HEK293 (cell line): ENCODE measurements at regions not wholly inside any gene's neighbourhood (a gene's known extent, or its start where the extent isn't known, plus 50 kb on each side); places are given as distances from the start of the nearest gene placed in this dataset.

Experiments used
- CTCF ChIA-PET: fragments of 350-600 bp; formaldehyde crosslinking; extraction: SDS; loops from one replicate; lab custom pipeline; 2021; ENCODE audit warnings: antibody characterized with exemption; lab: Yijun Ruan, JAX
- POLR2A ChIA-PET: fragments of 300-600 bp; formaldehyde crosslinking; extraction: SDS; loops from one replicate; lab custom pipeline; 2020; ENCODE audit warnings: antibody characterized with exemption, inconsistent platforms; lab: Yijun Ruan, JAX
- H3K27ac ChIP-seq: fragments of 200-500 bp; sonication (Bioruptor generic); 2 replicates; pipeline ENCODE4 v1.5.1; 2014; ENCODE audit warnings: low read depth, low read length, control low read depth, inconsistent platforms; ENCODE audit errors: extremely low read depth
- H3K36me3 ChIP-seq, 2 experiments: fragments of 200-500 bp in 1 of 2; sonication (Bioruptor generic) in 1 of 2; 1 replicate in 1 of 2; 2 replicates in 1 of 2; pipeline ENCODE4 v1.5.1; 2014 to 2017; ENCODE audit warnings: inconsistent platforms in 2 of 2, low read length in 2 of 2; ENCODE audit not compliant: control insufficient read depth in 2 of 2, insufficient read depth in 1 of 2
- H3K4me1 ChIP-seq: fragments of 200-500 bp; sonication (Bioruptor generic); 2 replicates; pipeline ENCODE4 v1.5.1; 2014; ENCODE audit warnings: mild to moderate bottlenecking, low read length, inconsistent platforms; ENCODE audit not compliant: control insufficient read depth, insufficient read depth
- H3K4me3 ChIP-seq: 2 replicates; pipeline ENCODE4 v1.5.1; 2011; ENCODE audit warnings: low read depth, mild to moderate bottlenecking, control low read depth, low read length, moderate library complexity
- H3K9me3 ChIP-seq: fragments of 200-500 bp; sonication (Bioruptor generic); 2 replicates; pipeline ENCODE4 v1.5.1; 2014; ENCODE audit warnings: low read depth, low read length, inconsistent platforms; ENCODE audit not compliant: control insufficient read depth, insufficient read depth
- GLIS1 ChIP-seq: fragments of 450-650 bp; formaldehyde crosslinking; IDR thresholded peaks from 2 replicates; pipeline ENCODE4 v1.5.1; 2016; ENCODE audit warnings: missing biosample characterization, missing genetic modification characterization
- HIC1 ChIP-seq: fragments of 450-650 bp; formaldehyde crosslinking; IDR thresholded peaks from 2 replicates; pipeline ENCODE4 v1.5.1; 2016; ENCODE audit warnings: missing biosample characterization, missing genetic modification characterization
- IKZF3 ChIP-seq: fragments of 450-650 bp; IDR thresholded peaks from 2 replicates; pipeline ENCODE4 v1.5.0; 2018; ENCODE audit warnings: missing biosample characterization, mild to moderate bottlenecking, missing genetic modification characterization, moderate library complexity
- KLF8 ChIP-seq: fragments of 450-650 bp; formaldehyde crosslinking; IDR thresholded peaks from 2 replicates; pipeline ENCODE4 v1.5.1; 2016; ENCODE audit warnings: missing biosample characterization, missing genetic modification characterization
- OSR2 ChIP-seq: fragments of 450-650 bp; formaldehyde crosslinking; IDR thresholded peaks from 2 replicates; pipeline ENCODE4 v1.5.1; 2016; ENCODE audit warnings: missing biosample characterization, missing genetic modification characterization
- ZBTB20 ChIP-seq: fragments of 450-650 bp; formaldehyde crosslinking; IDR thresholded peaks from 2 replicates; pipeline ENCODE4 v1.5.1; 2016; ENCODE audit warnings: missing biosample characterization, missing genetic modification characterization
- ZFP69B ChIP-seq: fragments of 450-650 bp; formaldehyde crosslinking; IDR thresholded peaks from 2 replicates; pipeline ENCODE4 v1.5.1; 2016; ENCODE audit warnings: missing biosample characterization, missing genetic modification characterization
- ZIC2 ChIP-seq: fragments of 450-650 bp; formaldehyde crosslinking; IDR thresholded peaks from 2 replicates; pipeline ENCODE4 v1.5.1; 2016; ENCODE audit warnings: missing biosample characterization, missing genetic modification characterization
- ZNF140 ChIP-seq: fragments of 450-650 bp; formaldehyde crosslinking; IDR thresholded peaks from 2 replicates; pipeline ENCODE4 v1.5.1; 2016; ENCODE audit warnings: missing biosample characterization, missing genetic modification characterization
- ZNF174 ChIP-seq: fragments of 450-650 bp; formaldehyde crosslinking; IDR thresholded peaks from 2 replicates; pipeline ENCODE4 v1.5.0; 2017; ENCODE audit warnings: missing biosample characterization, mild to moderate bottlenecking, missing genetic modification characterization
- ZNF248 ChIP-seq: fragments of 450-650 bp; formaldehyde crosslinking; IDR thresholded peaks from 2 replicates; pipeline ENCODE4 v1.5.1; 2017; ENCODE audit warnings: missing biosample characterization, missing genetic modification characterization
- ZNF341 ChIP-seq: fragments of 450-650 bp; formaldehyde crosslinking; IDR thresholded peaks from 2 replicates; pipeline ENCODE4; 2016; ENCODE audit warnings: low read depth, missing biosample characterization, missing genetic modification characterization
- ZNF416 ChIP-seq: fragments of 450-650 bp; formaldehyde crosslinking; IDR thresholded peaks from 2 replicates; pipeline ENCODE4 v1.5.1; 2016; ENCODE audit warnings: missing biosample characterization, missing genetic modification characterization
- ZNF433 ChIP-seq: fragments of 450-650 bp; formaldehyde crosslinking; IDR thresholded peaks from 2 replicates; pipeline ENCODE4 v1.5.1; 2016; ENCODE audit warnings: missing biosample characterization, missing genetic modification characterization, low read depth
- ZNF521 ChIP-seq: fragments of 450-650 bp; formaldehyde crosslinking; IDR thresholded peaks from 2 replicates; pipeline ENCODE4 v1.5.1; 2017; ENCODE audit warnings: missing biosample characterization, mild to moderate bottlenecking, missing genetic modification characterization
- ZNF529 ChIP-seq: fragments of 450-650 bp; formaldehyde crosslinking; IDR thresholded peaks from 2 replicates; pipeline ENCODE4 v1.5.1; 2017; ENCODE audit warnings: missing genetic modification characterization, missing biosample characterization; ENCODE audit not compliant: insufficient replicate concordance
- ZNF560 ChIP-seq: fragments of 450-650 bp; formaldehyde crosslinking; IDR thresholded peaks from 2 replicates; pipeline ENCODE4 v1.5.1; 2017; ENCODE audit warnings: missing biosample characterization, missing genetic modification characterization, borderline replicate concordance
- ZNF571 ChIP-seq: fragments of 450-650 bp; formaldehyde crosslinking; IDR thresholded peaks from 2 replicates; pipeline ENCODE4 v1.5.0; 2017; ENCODE audit warnings: missing biosample characterization, missing genetic modification characterization
- ZNF658 ChIP-seq: fragments of 450-650 bp; formaldehyde crosslinking; IDR thresholded peaks from 2 replicates; pipeline ENCODE4; 2016; ENCODE audit warnings: missing biosample characterization, missing genetic modification characterization
- ZNF660 ChIP-seq: fragments of 450-650 bp; IDR thresholded peaks from 2 replicates; pipeline ENCODE4 v1.5.1; 2018; ENCODE audit warnings: missing biosample characterization, mild to moderate bottlenecking, missing genetic modification characterization
- ZNF677 ChIP-seq: fragments of 450-650 bp; IDR thresholded peaks from 2 replicates; pipeline ENCODE4 v1.5.0; 2018; ENCODE audit warnings: missing biosample characterization, mild to moderate bottlenecking, missing genetic modification characterization, moderate library complexity
- ZNF692 ChIP-seq: fragments of 450-650 bp; formaldehyde crosslinking; IDR thresholded peaks from 2 replicates; pipeline ENCODE4 v1.5.1; 2016; ENCODE audit warnings: missing biosample characterization, missing genetic modification characterization
- ZNF843 ChIP-seq: fragments of 450-650 bp; formaldehyde crosslinking; IDR thresholded peaks from 2 replicates; pipeline ENCODE4 v1.5.1; 2016; ENCODE audit warnings: missing biosample characterization, missing genetic modification characterization
- ZSCAN23 ChIP-seq: fragments of 450-650 bp; formaldehyde crosslinking; IDR thresholded peaks from 2 replicates; pipeline ENCODE4 v1.5.1; 2016; ENCODE audit warnings: missing biosample characterization, missing genetic modification characterization
- ZSCAN4 ChIP-seq: fragments of 450-650 bp; formaldehyde crosslinking; IDR thresholded peaks from 2 replicates; pipeline ENCODE4 v1.5.1; 2017; ENCODE audit warnings: missing biosample characterization, missing genetic modification characterization
- ZSCAN5A ChIP-seq: fragments of 450-650 bp; formaldehyde crosslinking; IDR thresholded peaks from 2 replicates; pipeline ENCODE4 v1.5.1; 2016; ENCODE audit warnings: missing biosample characterization, missing genetic modification characterization

GRCh38 chr5:71877511-71877910, 158.4 kb downstream of the CARTPT start:
- Histone ChIP-seq H3K4me1 (no peaks in the 10 kb centered on the region), H3K36me3 (no peaks in the 10 kb centered on the region), H3K27ac (no peak overlapping the region), H3K4me3 (no peak overlapping the region), H3K9me3 (no peaks in the 10 kb centered on the region)
- ChIA-PET POLR2A (no interaction called here), CTCF (no interaction called here)
- no peak for TF ChIP-seq ZNF521 (tag by site-specific recombination)

GRCh38 chr5:71880536-71880935, 161.5 kb downstream of the CARTPT start:
- POLR2A ChIA-PET: no interaction called here
- TF ChIP-seq ZNF571 (tag by site-specific recombination) (no peak), ZNF677 (tag by site-specific recombination) (no peak), ZNF529 (tag by site-specific recombination) (no peak), ZNF140 (no peak), ZSCAN5A (tag by site-specific recombination) (no peak), ZNF341 (no peak)
- TF ChIP-seq, all 188 proteins: peak for 0
- Histone ChIP-seq H3K36me3 (no peaks in the 10 kb centered on the region), H3K9me3 (no peaks in the 10 kb centered on the region), H3K4me1 (peaks cover 5% of the 10 kb centered on the region; the same call in 1 of the 2 replicates), H3K27ac (no peak overlapping the region), H3K4me3 (no peak overlapping the region)
- CTCF ChIA-PET: interaction anchor here (0.6 kb wide), 1 partner anchor 135 kb away, joined by 3 read pairs; no protein-coding TSS in a partner anchor

GRCh38 chr5:71882826-71883741, 164.0 kb downstream of the CARTPT start:
- Histone ChIP-seq H3K9me3 (no peaks in the 10 kb centered on the region), H3K4me1 (peaks cover 5% of the 10 kb centered on the region; the same call in 1 of the 2 replicates), H3K36me3 (no peaks in the 10 kb centered on the region), H3K27ac (no peak overlapping the region), H3K4me3 (no peak overlapping the region)
- ChIA-PET POLR2A (interaction anchor here (0.6 kb wide), 1 partner anchor 1278 kb away, joined by 3 read pairs; no protein-coding TSS in a partner anchor), CTCF (interaction anchor here (0.6 to 0.7 kb wide), 2 partner anchors 397 to 425 kb away, joined by 3 to 5 read pairs; no protein-coding TSS in a partner anchor)
- TF ChIP-seq IKZF3 (no peak), ZSCAN23 (tag by site-specific recombination) (no peak), ZNF658 (tag by site-specific recombination) (no peak), ZNF692 (tag by site-specific recombination) (peak; percentile 88), ZNF843 (tag by site-specific recombination) (no peak), HIC1 (no peak), ZBTB20 (tag by site-specific recombination) (peak; percentile 94), ZFP69B (peak; percentile 50; the same call in 1 of the 2 replicates), GLIS1 (tag by site-specific recombination) (peak; percentile 85), ZNF416 (tag by site-specific recombination) (no peak), OSR2 (peak; percentile 46; the same call in 1 of the 2 replicates), ZNF560 (tag by site-specific recombination) (no peak), ZNF248 (no peak), ZNF174 (tag by site-specific recombination) (no peak), ZNF660 (tag by site-specific recombination) (peak; percentile 90), ZIC2 (tag by site-specific recombination) (0 out of 2 replicates have a peak, but pooled peaks have one; percentile 21), ZNF433 (tag by site-specific recombination) (no peak), KLF8 (tag by site-specific recombination) (no peak), ZSCAN4 (tag by site-specific recombination) (peak; percentile 90)
